Skin epidermis (tissue), 12 donors: ENCODE measurements at regions not wholly inside any gene's neighbourhood (a gene's known extent, or its start where the extent isn't known, plus 50 kb on each side); places are given as distances from the start of the nearest gene placed in this dataset.
A peak's percentile ranks its signal among the peaks of the same experiment; 100 is the strongest.

Source experiments
- H3K27ac ChIP-seq, 21 experiments: fragments of 200-600 bp; sonication (generic) in 11 of 21; one replicate each; pipeline ENCODE4 v1.5.0; 2020; ENCODE audit warnings: mild to moderate bottlenecking in 3 of 21, inconsistent platforms in 2 of 21, moderate library complexity in 2 of 21
- H3K4me3 ChIP-seq, 7 experiments: fragments of 200-600 bp; sonication (generic) in 2 of 7; one replicate each; pipeline ENCODE4 v1.5.0; 2020; ENCODE audit warnings: inconsistent platforms in 2 of 7, mild to moderate bottlenecking in 2 of 7, moderate library complexity in 1 of 7

DNA sequence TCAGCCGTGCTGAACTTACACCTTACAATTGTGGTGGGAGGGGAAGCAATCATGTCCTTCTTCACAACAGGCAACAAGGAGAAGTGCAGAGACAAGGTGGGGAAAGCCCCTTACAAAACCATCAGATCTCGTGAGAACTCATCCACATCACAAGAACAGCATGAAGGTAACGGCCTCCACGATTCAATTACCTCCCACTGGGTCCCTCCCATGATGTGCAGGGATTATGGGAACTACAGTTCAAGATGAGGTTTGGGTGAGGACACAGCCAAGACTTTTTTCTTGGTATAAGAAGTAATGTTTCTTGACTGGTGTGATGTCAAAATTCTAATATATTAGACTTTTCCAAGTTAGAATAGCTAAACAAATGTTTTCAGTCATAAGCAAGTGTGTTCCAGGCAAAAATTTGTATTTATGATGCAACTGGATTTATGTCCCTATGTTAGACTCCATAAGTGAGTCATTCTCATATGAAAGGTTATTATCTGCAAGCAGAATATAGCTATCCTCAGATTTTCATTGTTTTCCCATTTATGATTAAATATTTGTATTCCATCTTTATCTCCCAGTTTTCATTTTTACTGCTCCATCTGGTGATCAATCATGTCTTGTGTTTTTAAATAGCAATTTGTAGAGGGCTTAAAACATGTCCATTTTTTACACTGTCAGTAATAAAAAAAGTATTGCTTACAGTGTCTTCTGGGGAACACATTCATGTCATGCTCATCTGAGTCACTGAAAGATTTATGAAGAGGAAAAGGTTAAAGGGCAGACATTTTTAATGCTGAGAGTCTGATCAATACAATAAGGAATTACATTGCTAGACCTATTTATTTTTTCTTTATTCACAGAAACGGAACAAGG, 995.2 kb upstream of the CDH2 start:
- H3K4me3 ChIP-seq, result no peak overlapping the region
- no peak overlapping the region for H3K27ac ChIP-seq

DNA sequence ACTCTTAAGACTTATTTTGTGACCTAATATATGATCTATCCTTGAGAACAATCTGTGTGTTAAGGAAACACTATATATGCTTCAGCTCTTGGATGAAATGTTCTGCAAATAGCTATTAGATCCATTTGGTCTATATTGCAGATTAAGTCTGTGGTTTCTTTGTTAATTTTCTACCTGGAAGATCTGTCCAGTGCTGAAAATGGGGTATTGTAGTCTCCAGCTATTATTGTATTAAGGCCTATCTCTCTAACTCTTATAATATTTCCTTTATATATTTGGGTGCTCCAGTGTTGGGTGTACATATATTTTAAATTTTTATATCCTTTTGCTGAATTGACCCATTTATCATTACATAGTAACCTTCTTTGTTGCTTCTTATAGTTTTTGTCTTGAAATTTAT, 992.7 kb upstream of the CDH2 start:
- no peak overlapping the region for H3K27ac ChIP-seq
- H3K4me3 ChIP-seq, result no peak overlapping the region

DNA sequence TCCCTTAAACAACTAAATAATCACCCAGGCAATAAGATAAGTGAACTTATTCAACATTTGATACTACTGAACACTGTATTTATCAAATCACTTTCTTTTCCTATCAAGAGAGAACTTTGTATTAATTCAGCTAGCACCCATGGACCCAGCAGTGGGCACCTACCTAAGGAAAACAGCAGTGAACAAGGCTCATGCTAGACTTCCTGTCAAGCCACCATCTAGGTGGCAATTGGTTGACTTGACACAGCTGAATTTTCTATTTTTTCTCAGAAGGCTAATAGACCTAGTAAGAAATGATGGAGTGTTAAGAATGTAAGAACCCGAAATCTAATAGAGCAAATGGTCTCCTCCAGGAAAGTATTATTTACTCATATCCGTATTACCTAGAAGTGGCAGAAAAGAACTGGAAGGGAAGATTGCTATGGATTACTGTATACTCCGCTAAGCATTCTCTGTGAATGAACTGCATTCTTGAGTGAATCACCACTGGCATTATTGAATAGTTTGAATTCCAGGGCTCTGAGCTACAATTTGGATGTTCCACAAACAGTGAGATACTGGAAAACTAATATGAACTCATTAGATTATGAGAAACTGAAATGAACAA, 988.2 kb upstream of the CDH2 start:
- Histone ChIP-seq H3K4me3 (no peak overlapping the region), H3K27ac (peak overlapping the region in 3 of 21 experiments; percentile 13 to 74 (median 63))

DNA sequence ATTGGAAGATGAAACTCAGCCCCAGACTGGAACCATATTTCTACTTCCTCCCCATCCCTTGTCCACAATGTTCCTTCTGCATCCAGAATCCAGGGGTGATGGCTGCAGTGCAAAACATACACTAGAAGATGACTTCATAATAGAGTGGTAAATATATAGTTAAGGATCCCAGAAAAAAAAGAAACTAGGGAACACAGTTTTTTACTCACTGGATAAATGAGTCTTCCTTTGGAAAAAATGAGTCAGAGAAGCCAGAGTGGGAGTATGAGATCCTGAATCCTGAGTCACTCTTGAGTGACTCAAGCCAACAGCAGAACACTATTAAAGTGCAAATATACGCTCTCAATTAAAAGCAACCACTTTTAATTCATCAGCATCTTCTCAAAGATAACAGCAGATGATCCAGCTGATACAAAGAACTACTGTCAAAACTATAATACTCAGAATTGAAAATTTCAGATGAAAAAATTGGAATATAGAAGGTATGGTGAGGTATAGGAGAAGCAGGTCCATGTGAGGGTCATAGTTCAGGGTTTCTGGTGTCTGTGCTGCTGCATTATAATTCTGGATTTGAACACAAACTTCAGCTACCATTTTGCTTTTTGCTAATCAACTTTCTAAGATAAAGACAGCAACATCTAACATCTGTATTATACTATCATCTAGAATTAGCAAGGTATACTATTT, 987.2 kb upstream of the CDH2 start:
- no peak overlapping the region for H3K4me3 ChIP-seq
- H3K27ac ChIP-seq, result peak overlapping the region in 7 of 21 experiments; percentile 3 to 82 (median 60)

DNA sequence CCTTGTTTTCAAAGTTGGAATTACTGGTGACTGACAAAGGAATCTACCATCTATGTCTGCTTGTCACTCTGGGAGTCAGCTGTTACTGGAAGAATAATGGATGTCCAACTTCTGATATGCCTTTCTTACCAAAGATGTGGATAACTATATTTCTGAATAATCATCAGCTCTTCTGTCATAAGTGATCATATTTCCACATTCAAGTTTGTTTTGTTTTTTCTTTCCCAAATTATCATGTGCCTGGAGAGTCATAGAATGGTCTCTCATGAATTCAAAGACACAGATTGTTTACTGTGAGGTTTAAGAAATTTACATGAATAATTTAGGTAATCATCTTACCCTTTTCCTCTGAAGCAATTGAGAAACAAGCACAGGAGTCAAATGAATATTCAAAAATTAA, 986.7 kb upstream of the CDH2 start:
- Histone ChIP-seq H3K27ac (peak overlapping the region in 6 of 21 experiments; percentile 25 to 82 (median 60)), H3K4me3 (no peak overlapping the region)

DNA sequence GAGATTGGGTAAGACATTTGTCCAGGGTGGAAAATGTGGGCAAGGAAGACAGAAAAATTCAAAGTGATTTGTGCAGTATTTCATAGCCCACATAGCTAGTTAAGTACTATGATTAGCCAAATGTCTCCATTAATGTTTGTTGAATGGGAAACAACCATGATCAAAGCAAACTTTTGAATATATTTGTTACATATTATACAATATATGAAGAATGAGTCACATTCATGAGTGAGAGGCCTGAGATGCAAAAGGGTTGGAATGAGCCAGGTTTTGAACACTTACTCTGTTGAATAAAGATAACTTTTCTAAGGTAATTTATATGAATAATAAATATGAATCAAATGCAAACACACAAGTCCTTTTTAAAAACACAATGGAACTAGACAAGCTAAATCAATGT, 984.5 kb upstream of the CDH2 start:
- Histone ChIP-seq H3K27ac (no peak overlapping the region), H3K4me3 (no peak overlapping the region)

DNA sequence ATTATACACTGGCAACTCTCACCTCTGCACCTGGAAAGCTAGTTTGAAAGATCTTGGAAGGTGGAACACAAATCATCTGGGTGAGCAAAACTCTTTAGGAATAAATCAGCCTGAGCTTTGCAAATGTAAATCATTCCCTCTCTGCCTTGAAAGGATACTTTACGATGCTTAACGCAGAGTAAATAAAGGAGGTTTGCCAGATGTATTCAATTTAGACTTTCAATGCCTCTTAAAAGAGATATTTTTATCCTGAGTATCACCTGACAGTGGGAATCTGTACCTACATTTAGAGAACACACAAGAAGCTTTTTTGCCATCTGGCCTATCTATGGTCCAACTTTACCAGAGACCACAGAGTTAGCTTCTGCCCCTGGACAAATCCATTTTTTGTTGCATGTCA, 983.2 kb upstream of the CDH2 start:
- H3K27ac ChIP-seq, result no peak overlapping the region
- no peak overlapping the region for H3K4me3 ChIP-seq

DNA sequence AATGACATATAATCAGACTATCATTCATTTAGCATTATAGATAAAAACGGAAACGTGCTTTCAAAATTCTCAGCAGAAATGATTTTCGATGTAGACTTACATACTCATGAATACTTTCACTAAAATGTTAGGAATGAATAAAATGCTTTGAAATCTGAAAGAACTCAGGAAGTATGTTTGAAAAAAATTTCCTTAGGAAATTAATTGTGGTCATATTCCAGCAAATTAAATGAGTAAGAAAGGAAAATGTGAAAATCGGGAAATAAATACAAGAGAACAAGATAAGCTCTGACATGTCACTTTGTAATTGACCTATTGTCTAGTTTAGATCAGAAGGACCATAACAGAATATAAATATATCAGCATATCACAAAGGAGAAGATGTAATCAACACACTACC, 981.0 kb upstream of the CDH2 start:
- Histone ChIP-seq H3K4me3 (no peak overlapping the region), H3K27ac (no peak overlapping the region)

DNA sequence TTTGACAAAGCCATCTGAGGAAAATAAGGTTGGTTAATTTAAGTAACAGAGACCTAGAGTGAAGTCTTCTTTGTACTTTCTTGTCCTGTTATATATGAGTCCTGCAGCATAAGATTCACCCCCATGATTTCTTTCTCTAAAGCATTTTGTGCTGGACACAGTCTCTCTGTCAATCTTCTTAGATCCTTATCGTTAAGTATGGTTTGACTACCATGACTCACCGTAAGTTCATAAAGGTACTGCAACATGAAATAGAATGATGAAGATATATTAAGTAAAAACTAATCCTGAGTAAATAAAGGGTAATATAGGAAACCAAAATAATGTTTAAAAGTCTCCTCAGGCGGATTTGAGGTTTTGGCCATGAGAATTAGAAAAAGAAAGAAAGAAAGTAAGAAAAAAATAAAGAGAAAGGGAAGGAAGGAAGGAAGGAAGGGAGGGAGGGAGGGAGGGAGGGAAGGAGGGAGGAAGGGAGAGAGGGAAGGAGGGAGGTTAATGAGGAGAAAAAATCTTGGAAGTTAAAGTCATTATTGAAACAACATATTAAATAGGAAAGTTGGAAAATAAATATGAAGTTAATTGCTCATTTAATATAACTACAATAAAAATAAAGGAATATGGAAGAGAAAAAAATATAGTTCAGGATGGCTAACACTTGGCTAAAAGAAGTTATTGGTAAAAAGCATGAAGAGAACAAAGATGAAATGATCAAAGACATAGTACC, 980.3 kb upstream of the CDH2 start:
- Histone ChIP-seq H3K4me3 (peak overlapping the region in 1 of 7 experiments; percentile 0), H3K27ac (peak overlapping the region in 1 of 21 experiments; percentile 2)

DNA sequence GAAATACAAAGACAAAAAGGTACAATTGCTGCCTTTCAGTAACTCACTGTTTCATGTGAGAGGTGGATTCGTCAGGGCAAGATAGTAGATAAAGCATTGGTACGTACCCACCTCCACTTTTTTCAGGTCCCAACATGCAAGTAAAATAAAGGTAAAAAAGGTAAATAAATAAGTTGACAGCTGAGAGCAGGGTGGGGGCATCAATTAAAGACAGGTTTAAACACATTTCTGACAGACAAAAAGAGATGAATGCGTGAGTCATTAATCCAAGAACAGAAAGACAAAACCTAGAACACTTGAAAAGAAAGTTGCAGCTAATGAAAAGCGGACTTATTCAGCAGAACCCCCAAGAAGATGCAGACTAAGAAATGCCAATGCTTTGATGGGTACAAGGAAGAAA, 979.6 kb upstream of the CDH2 start:
- Histone ChIP-seq H3K4me3 (peak overlapping the region in 1 of 7 experiments; percentile 0), H3K27ac (peak overlapping the region in 1 of 21 experiments; percentile 2)

DNA sequence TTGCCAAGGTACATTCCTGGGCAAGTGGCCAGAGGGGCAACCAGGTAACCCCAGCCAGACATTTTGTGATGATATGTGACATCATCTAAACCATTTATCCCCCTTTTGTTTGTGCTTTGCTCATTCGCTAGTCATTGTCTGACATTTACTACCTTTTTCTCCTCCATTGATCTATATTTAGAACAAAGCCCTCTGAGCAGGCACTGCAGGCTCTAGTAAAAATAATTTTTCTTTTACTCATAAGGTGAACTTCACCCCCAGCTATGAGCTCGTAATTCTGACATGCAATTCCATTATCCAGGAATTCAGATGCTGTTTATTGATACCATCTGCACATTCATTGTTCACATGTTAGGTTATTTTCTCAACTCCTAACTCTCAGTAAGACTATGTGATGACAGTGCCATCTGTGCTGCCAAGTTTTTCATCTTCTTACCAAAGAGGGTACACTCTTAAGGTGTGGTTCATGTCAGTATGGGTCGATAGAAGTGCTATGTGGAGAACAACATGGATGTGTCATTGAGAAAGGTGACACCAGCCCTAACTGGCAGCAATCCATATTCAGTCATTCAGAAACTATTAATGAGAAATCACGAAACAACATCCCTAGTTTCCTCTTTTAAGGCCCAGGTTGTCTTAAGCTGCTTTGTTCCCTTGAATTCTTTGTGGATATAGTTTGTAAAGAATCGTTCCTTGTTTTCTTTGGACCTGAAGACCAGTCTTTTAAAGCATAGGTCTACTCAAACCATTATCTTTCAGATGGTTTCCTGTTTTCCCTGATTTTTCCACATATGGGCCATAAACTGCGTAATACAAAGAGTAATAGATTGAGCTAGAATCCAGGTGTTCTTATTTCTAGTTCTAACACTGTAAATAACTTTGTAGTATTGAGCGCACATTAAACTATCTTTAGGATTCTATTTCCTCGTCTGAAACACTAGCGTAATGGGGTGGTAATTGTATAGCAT, 978.1 kb upstream of the CDH2 start:
- peak overlapping the region in 2 of 21 experiments; percentile 8 to 9 for H3K27ac ChIP-seq
- no peak overlapping the region for H3K4me3 ChIP-seq

DNA sequence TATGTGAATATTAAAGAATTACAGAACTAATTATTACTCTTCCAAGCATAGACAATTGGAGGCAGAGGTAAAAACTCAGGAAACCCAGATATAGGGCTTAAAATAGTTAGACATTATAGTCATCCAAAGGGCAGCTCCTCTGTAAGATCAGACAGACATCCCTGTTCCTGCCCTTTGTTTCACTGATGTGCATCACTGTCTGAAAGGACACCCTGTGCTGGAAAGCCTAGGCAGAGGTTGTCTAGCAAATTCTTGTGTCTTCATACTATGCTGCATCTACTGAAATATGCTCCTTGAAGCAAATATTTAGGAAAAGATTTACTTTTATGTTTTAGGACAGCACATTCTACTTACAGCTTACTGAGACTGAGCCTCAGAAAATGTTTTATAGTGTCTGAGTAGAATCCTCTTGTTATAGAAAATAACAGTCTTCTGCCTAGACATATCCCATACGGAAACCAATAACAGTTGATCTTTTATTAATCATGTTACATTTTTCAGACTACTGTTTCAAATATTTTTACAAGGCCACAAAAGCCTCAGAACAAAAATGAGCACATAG, 977.3 kb upstream of the CDH2 start:
- no peak overlapping the region for H3K4me3 ChIP-seq
- no peak overlapping the region for H3K27ac ChIP-seq

DNA sequence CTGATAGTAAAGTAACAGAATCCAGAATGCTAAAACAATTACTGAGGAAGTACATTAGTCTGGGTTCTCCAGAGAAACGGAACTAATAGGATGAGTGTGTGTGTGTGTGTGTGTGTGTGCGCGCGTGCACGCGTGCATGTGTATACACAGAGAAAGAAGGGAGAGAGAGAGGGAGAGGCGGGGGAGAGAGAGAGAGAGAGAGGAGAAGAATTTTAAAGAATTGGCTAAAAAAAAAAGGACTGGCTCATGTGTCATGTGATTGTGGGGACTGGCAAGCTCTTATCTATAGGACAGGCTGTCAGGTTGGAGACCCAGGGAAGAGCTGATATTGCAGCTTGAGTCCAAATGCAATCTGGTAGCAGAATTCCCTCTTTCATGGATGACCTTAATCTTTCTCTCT, 976.2 kb upstream of the CDH2 start:
- H3K27ac ChIP-seq, result no peak overlapping the region
- no peak overlapping the region for H3K4me3 ChIP-seq

DNA sequence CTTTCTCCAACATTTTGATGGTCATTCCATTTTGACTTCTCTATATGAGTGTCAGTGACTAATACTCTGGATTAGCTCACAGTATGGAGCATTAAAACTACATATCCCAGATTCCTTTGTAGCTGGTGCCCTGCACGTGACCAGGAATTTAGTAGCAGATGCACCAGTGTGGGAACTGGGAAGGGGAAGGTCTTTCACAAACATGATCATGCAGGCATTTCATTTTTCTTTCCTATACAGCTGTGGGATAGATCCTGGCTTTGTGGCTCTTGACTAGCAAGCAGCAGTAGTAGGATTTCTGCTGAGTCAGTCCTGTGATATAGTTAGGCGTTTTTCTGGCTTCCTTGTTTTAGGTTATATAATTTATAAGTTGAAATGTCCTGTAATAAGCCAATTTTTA, 971.0 kb upstream of the CDH2 start:
- Histone ChIP-seq H3K27ac (no peak overlapping the region), H3K4me3 (no peak overlapping the region)

DNA sequence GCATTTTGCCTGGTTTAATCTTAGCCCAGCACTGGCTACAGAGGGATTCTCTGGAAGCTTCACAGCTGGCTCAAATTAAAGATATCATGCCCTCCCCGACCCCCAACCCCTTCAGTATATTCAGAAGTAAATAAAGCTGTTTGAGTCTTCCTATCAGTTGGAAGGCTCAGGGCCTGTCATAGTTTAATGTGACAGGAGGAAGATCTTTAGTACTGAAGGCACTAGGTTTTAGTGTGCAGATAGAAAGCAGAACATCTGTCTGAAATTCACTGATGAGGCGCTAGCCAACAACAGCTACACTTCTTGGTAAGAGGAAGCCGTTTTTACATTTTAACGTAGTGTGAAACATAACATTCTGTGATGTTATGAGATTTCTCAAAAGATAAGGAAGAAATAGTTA, 969.1 kb upstream of the CDH2 start:
- H3K27ac ChIP-seq, result no peak overlapping the region
- H3K4me3 ChIP-seq, result no peak overlapping the region

DNA sequence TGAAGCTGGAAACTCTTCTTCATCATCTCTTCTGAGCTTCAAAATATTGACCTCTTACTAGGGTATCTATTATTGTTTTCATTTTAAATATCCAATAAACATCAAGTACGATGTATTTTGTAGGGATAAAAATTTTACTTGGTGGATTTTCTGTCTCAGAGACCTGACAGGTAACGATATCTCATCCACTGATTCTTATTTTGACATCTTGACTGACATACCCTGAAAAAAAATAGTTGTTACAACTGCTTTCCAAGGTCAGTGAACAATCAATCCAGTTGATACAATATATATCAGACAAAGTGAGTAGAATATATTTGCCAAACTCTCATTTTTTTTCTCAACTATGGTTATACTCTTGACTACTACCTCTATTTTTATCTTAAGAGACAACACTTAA, 963.7 kb upstream of the CDH2 start:
- Histone ChIP-seq H3K4me3 (no peak overlapping the region), H3K27ac (no peak overlapping the region)

DNA sequence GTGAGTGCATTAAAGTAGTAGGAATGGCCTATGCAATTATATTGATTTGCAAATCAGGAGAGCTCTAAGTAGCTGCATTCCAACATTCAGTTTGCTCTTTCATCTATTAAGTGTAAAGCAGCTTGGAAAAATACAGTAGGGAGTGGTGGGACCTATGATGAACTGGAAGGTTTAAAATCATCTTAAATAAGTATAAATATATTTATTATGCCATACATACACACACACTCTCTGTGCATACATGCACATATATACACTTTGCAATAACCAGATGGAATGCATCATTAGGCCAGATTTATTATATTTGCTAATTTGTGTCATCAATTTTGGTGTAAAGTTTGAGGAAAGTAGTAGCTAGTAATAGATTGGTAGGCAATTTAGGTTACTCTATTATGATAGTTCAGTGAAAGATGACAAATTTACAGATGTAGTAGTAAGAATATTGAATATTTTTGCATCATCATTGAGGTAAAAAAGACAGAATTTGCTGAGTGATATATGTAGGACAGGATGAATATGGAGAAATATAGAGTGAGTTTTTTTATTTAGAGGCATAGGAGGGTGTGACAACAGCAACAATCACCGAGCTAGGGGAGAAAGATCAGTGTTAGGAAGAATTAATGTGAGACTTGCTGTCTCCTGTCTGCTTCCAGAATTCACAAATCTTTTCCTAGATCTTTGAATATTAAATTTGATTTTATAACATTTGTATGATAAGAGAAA, 961.0 kb upstream of the CDH2 start:
- H3K27ac ChIP-seq, result no peak overlapping the region
- H3K4me3 ChIP-seq, result no peak overlapping the region
